SK-N-SH treated with all-trans-retinoic acid at 6 μM for 48 hours (cell line): ENCODE measurements at regions not wholly inside any gene's neighbourhood (a gene's known extent, or its start where the extent isn't known, plus 50 kb on each side); places are given as distances from the start of the nearest gene placed in this dataset.

Experiments used
- OSR1 ChIP-seq: fragments of 250-450 bp; sonication (Bioruptor Pico); IDR thresholded peaks from 2 replicates; pipeline ENCODE4 v1.8.0; 2022; ENCODE audit warnings: moderate library complexity, mild to moderate bottlenecking, inconsistent platforms
- TF ChIP-seq, protein P1 (sequence below): fragments of 250-450 bp; sonication (Bioruptor Pico); IDR thresholded peaks from 2 replicates; pipeline ENCODE4 v1.8.0; 2020; ENCODE audit warnings: mild to moderate bottlenecking, moderate library complexity, borderline replicate concordance

GRCh38 chr14:41362139-41362538 lies 244.5 kb upstream of the LRFN5 start:
- TF ChIP-seq, protein P1, sequence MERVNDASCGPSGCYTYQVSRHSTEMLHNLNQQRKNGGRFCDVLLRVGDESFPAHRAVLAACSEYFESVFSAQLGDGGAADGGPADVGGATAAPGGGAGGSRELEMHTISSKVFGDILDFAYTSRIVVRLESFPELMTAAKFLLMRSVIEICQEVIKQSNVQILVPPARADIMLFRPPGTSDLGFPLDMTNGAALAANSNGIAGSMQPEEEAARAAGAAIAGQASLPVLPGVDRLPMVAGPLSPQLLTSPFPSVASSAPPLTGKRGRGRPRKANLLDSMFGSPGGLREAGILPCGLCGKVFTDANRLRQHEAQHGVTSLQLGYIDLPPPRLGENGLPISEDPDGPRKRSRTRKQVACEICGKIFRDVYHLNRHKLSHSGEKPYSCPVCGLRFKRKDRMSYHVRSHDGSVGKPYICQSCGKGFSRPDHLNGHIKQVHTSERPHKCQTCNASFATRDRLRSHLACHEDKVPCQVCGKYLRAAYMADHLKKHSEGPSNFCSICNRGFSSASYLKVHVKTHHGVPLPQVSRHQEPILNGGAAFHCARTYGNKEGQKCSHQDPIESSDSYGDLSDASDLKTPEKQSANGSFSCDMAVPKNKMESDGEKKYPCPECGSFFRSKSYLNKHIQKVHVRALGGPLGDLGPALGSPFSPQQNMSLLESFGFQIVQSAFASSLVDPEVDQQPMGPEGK (CRISPR knock-in tag) = no peak
- no peak for TF ChIP-seq OSR1
